DOHH2 (cell line): ENCODE measurements at regions not wholly inside any gene's neighbourhood (a gene's known extent, or its start where the extent isn't known, plus 50 kb on each side); places are given as distances from the start of the nearest gene placed in this dataset.

Experiments
- CTCF ChIP-seq: fragments of 200-600 bp; sonication (generic); IDR thresholded peaks from one replicate; pipeline ENCODE4 v1.5.1; 2014; ENCODE audit warnings: antibody characterized with exemption, mild to moderate bottlenecking, low read depth, low read length; ENCODE audit not compliant: poor library complexity, severe bottlenecking
- EZH2phosphoT487 ChIP-seq: fragments of 200-600 bp; sonication (generic); IDR thresholded peaks from 2 replicates; pipeline ENCODE4 v1.6.1; 2017; ENCODE audit warnings: borderline replicate concordance, mild to moderate bottlenecking, antibody characterized with exemption, low read length, moderate library complexity, mixed read lengths

GRCh38 chr3:88807491-88808105 is 299.8 kb upstream of the EPHA3 start:
- no peak for TF ChIP-seq CTCF
- no peak for TF ChIP-seq EZH2phosphoT487
